ENCODE measurements at regions not wholly inside any gene's neighbourhood (a gene's known extent, or its start where the extent isn't known, plus 50 kb on each side); places are given as distances from the start of the nearest gene placed in this dataset.

GRCh38 chr12:131221957-131222328 lies 268.2 kb downstream of the ADGRD1 start:
- TF ChIP-seq, protein P1, sequence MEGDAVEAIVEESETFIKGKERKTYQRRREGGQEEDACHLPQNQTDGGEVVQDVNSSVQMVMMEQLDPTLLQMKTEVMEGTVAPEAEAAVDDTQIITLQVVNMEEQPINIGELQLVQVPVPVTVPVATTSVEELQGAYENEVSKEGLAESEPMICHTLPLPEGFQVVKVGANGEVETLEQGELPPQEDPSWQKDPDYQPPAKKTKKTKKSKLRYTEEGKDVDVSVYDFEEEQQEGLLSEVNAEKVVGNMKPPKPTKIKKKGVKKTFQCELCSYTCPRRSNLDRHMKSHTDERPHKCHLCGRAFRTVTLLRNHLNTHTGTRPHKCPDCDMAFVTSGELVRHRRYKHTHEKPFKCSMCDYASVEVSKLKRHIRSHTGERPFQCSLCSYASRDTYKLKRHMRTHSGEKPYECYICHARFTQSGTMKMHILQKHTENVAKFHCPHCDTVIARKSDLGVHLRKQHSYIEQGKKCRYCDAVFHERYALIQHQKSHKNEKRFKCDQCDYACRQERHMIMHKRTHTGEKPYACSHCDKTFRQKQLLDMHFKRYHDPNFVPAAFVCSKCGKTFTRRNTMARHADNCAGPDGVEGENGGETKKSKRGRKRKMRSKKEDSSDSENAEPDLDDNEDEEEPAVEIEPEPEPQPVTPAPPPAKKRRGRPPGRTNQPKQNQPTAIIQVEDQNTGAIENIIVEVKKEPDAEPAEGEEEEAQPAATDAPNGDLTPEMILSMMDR (IDR thresholded peaks at IDR 0.05): no peak
- no peak for TF ChIP-seq POLR2A (IDR thresholded peaks at IDR 0.05)
